GM12878 (cell line): ENCODE measurements at regions not wholly inside any gene's neighbourhood (a gene's known extent, or its start where the extent isn't known, plus 50 kb on each side); places are given as distances from the start of the nearest gene placed in this dataset.

Experiments used
- ATAC-seq: fragments of 200-7000 bp; cut with Tn5 transposase; 3 replicates; pipeline ENCODE4 v1.9.1; 2020; ENCODE audit warnings: mild to moderate bottlenecking, moderate library complexity
- BruUV-seq: library from RNA; stranded (reverse); fragments of 400-500 nt; replicated peaks from 2 replicates; lab custom pipeline; 2021; lab: Mats Ljungman, UMichigan
- CTCF ChIA-PET: fragments of 300-600 bp; sonication (Branson Sonifier 250); formaldehyde crosslinking; extraction: SDS; loops from one replicate; lab custom pipeline; 2021; ENCODE audit warnings: inconsistent platforms; lab: Yijun Ruan, JAX
- POLR2A ChIA-PET: fragments of 350-600 bp; formaldehyde crosslinking; extraction: SDS; loops from one replicate; lab custom pipeline; 2021; ENCODE audit warnings: inconsistent platforms; lab: Charles Lee
- RAD21 ChIA-PET: fragments of 300-600 bp; sonication (Branson Sonifier 250); formaldehyde crosslinking; loops from one replicate; lab custom pipeline; 2023; ENCODE audit warnings: antibody characterized with exemption; ENCODE audit not compliant: unreplicated experiment; lab: Charles Lee
- SMC1A ChIA-PET: fragments of 300-600 bp; sonication (Branson Sonifier 250); formaldehyde crosslinking; loops from one replicate; lab custom pipeline; 2023; ENCODE audit not compliant: unreplicated experiment, uncharacterized antibody; lab: Charles Lee
- DNase-seq: peaks from one replicate; pipeline ENCODE4 v3.0.0-alpha.2; 2011; ENCODE audit warnings: low read depth, low spot score
- FAIRE-seq: peaks from 3 replicates; lab custom pipeline; 2011; peaks lifted over from hg19 to GRCh38; lab: Jason Lieb, UNC
- H2AFZ ChIP-seq: 2 replicates; pipeline ENCODE4 v1.6.0; 2011; ENCODE audit warnings: low read depth, low read length, control low read depth; ENCODE audit not compliant: control insufficient read depth
- H3K27ac ChIP-seq: 2 replicates; pipeline ENCODE4 v1.5.1; 2011; ENCODE audit warnings: control low read depth; ENCODE audit not compliant: control insufficient read depth, insufficient read depth
- H3K27me3 ChIP-seq, 2 experiments: replicated peaks in 1 of 2; 2 replicates each; pipeline versions ENCODE4 v1.6.0 to v1.6.1; 2011; ENCODE audit warnings: low read length in 1 of 2; ENCODE audit not compliant: control insufficient read depth in 2 of 2, insufficient read depth in 2 of 2
- H3K36me3 ChIP-seq, 2 experiments: 2 replicates each; pipeline ENCODE4 v1.5.1; 2011; ENCODE audit warnings: low read length in 1 of 2; ENCODE audit not compliant: control insufficient read depth in 2 of 2, insufficient read depth in 2 of 2
- H3K4me1 ChIP-seq: 2 replicates; pipeline ENCODE4 v1.6.1; 2011; ENCODE audit warnings: mild to moderate bottlenecking, low read length, moderate library complexity, mixed read lengths; ENCODE audit not compliant: control insufficient read depth, insufficient read depth
- H3K4me2 ChIP-seq: 2 replicates; pipeline ENCODE4 v1.6.0; 2011; ENCODE audit warnings: control low read depth; ENCODE audit not compliant: control insufficient read depth, insufficient read depth
- H3K4me3 ChIP-seq: fragments of 200-600 bp; sonication (generic); 2 replicates; pipeline ENCODE4 v1.5.1; 2016
- H3K79me2 ChIP-seq: 2 replicates; pipeline ENCODE4 v1.6.0; 2011; ENCODE audit warnings: low read length; ENCODE audit not compliant: control insufficient read depth, insufficient read depth
- H3K9ac ChIP-seq: 2 replicates; pipeline ENCODE4 v1.8.0; 2011; ENCODE audit warnings: low read length, control low read depth, mixed read lengths; ENCODE audit not compliant: control insufficient read depth, insufficient read depth
- H3K9me3 ChIP-seq: replicated peaks from 3 replicates; pipeline ENCODE4 v1.5.1; 2011; ENCODE audit warnings: mild to moderate bottlenecking, low read length; ENCODE audit not compliant: control insufficient read depth, insufficient read depth
- H4K20me1 ChIP-seq: 2 replicates; pipeline ENCODE4 v1.6.0; 2011; ENCODE audit not compliant: control insufficient read depth, insufficient read depth
- CEBPB ChIP-seq, 2 experiments: fragments of 150-350 bp in 1 of 2; IDR thresholded peaks; 2 replicates each; pipeline ENCODE4 v1.6.1; 2012 to 2014; ENCODE audit warnings: low read depth in 2 of 2, low read length in 2 of 2, borderline replicate concordance in 1 of 2, inconsistent platforms in 1 of 2
- EGR1 ChIP-seq, 2 experiments: IDR thresholded peaks; 1 replicate in 1 of 2; 2 replicates in 1 of 2; pipeline ENCODE4 v1.6.1; 2011 to 2012; ENCODE audit warnings: low read depth in 2 of 2, low read length in 2 of 2, borderline replicate concordance in 1 of 2, mild to moderate bottlenecking in 1 of 2, moderate library complexity in 1 of 2
- GABPA ChIP-seq: IDR thresholded peaks from 2 replicates; pipeline ENCODE4 v1.6.1; 2014; ENCODE audit warnings: antibody characterized with exemption, low read depth, mild to moderate bottlenecking, inconsistent platforms
- IKZF2 ChIP-seq, 2 experiments: fragments of 450-650 bp; IDR thresholded peaks; 2 replicates each; pipeline ENCODE4 v1.6.1; 2017; ENCODE audit warnings: mild to moderate bottlenecking in 2 of 2, moderate library complexity in 2 of 2
- KAT2A ChIP-seq: conservative IDR thresholded peaks from 2 replicates; pipeline ENCODE4 v1.6.1; 2011; ENCODE audit warnings: low read depth, low read length; ENCODE audit not compliant: control insufficient read depth
- KDM1A ChIP-seq: fragments of 200-600 bp; sonication (generic); IDR thresholded peaks from 2 replicates; pipeline ENCODE4 v1.6.1; 2016; ENCODE audit warnings: borderline replicate concordance
- POU2F2 ChIP-seq: IDR thresholded peaks from 3 replicates; pipeline ENCODE4 v1.6.1; 2011; ENCODE audit warnings: low read depth, mild to moderate bottlenecking, low read length, borderline replicate concordance
- RELA ChIP-seq: fragments of 450-650 bp; IDR thresholded peaks from 2 replicates; pipeline ENCODE4 v1.8.0; 2014; ENCODE audit warnings: borderline replicate concordance; ENCODE audit not compliant: partially characterized antibody
- SMC3 ChIP-seq: IDR thresholded peaks from 2 replicates; pipeline ENCODE4 v1.6.1; 2011; ENCODE audit warnings: low read length, improper control_type of control experiment, borderline replicate concordance
- SPI1 ChIP-seq: IDR thresholded peaks from 2 replicates; pipeline ENCODE4 v1.6.1; 2011; ENCODE audit warnings: low read depth, mild to moderate bottlenecking, low read length, moderate library complexity, borderline replicate concordance; ENCODE audit not compliant: insufficient read depth
- SREBF2 ChIP-seq: IDR thresholded peaks from 2 replicates; pipeline ENCODE4 v1.6.1; 2012; ENCODE audit warnings: mild to moderate bottlenecking, low read length
- TBL1XR1 ChIP-seq: IDR thresholded peaks from 2 replicates; pipeline ENCODE4 v1.6.1; 2012; ENCODE audit warnings: low read depth, low read length, improper control_type of control experiment
- TCF7 ChIP-seq: IDR thresholded peaks from 2 replicates; pipeline ENCODE4 v1.6.1; 2014; ENCODE audit warnings: antibody characterized with exemption, borderline replicate concordance
- USF2 ChIP-seq: IDR thresholded peaks from 2 replicates; pipeline ENCODE4 v1.6.1; 2011; ENCODE audit warnings: low read depth, low read length, improper control_type of control experiment, borderline replicate concordance
- YBX1 ChIP-seq: fragments of 450-650 bp; IDR thresholded peaks from 2 replicates; pipeline ENCODE4 v1.6.1; 2016; ENCODE audit warnings: antibody characterized with exemption
- ZZZ3 ChIP-seq: IDR thresholded peaks from 2 replicates; pipeline ENCODE4 v1.6.1; 2011; ENCODE audit warnings: low read depth; ENCODE audit not compliant: control insufficient read depth, insufficient read length
- WGBS: methylation state at CpG from one replicate; pipeline ENCODE4 v1.1.6; 2016; ENCODE audit warnings: low lambda C conversion rate; ENCODE audit not compliant: insufficient replicate concordance, insufficient coverage; ENCODE audit errors: missing lambda C conversion rate; 5-methylcytosine and 5-hydroxymethylcytosine counted together
- in situ Hi-C: fragments of 300-500 bp; cut with MboI; formaldehyde crosslinking; loops from 9 replicates; pipeline ENCODE4 v1.14.3; 2018; ENCODE audit warnings: mixed read lengths
- intact Hi-C: fragments of 100-400 bp; cut with micrococcal nuclease; formaldehyde crosslinking; loops from one replicate; pipeline ENCODE4 v1.14.2; 2022; ENCODE audit not compliant: unreplicated experiment
- TF ChIP-seq, protein P1 (sequence below): fragments of 450-650 bp; formaldehyde crosslinking; IDR thresholded peaks from 2 replicates; pipeline ENCODE4 v1.4.0; 2020; ENCODE audit warnings: mild to moderate bottlenecking, moderate library complexity
- TF ChIP-seq, protein P2 (sequence below): fragments of 450-650 bp; IDR thresholded peaks from 2 replicates; pipeline ENCODE4 v1.6.1; 2018; ENCODE audit warnings: mild to moderate bottlenecking, low read depth, moderate library complexity; ENCODE audit not compliant: partially characterized antibody

DNA sequence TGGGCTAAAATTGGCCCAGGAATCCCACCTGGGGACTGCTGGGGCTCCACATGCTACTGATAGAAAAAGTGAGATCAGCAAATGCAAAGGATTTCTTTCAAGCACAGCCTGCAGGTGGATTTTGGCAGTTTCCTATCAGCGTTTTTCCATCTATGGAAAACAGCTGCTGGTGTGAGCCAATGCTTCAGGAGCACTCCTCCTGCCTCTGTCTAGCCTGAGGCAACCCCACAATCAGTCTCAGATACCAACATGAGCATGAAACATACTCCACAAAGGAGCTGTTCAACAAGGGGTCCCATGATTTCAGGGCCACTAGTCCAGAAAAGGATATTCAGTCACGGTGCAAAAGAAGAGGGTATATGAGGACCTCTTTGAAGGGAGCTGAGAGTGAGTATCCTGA is 311.5 kb upstream of the THBS1 start:
- Histone ChIP-seq H3K4me1 (no peaks in the 10 kb centered on the region), H2AFZ (no peak overlapping the region), H3K27ac (no peak overlapping the region), H3K79me2 (no peaks in the 10 kb centered on the region), H3K4me3 (no peak overlapping the region), H3K27me3 (no peaks in the 10 kb centered on the region), H3K9me3 (no peaks in the 10 kb centered on the region), H3K9ac (no peak overlapping the region), H4K20me1 (no peaks in the 10 kb centered on the region), H3K36me3 (no peaks in the 10 kb centered on the region), H3K4me2 (no peak overlapping the region)
- RAD21 ChIA-PET, result no interaction called here
- in situ Hi-C loops, result no loop called here
- BruUV-seq, result no TSS peak
- TF ChIP-seq, protein P1, sequence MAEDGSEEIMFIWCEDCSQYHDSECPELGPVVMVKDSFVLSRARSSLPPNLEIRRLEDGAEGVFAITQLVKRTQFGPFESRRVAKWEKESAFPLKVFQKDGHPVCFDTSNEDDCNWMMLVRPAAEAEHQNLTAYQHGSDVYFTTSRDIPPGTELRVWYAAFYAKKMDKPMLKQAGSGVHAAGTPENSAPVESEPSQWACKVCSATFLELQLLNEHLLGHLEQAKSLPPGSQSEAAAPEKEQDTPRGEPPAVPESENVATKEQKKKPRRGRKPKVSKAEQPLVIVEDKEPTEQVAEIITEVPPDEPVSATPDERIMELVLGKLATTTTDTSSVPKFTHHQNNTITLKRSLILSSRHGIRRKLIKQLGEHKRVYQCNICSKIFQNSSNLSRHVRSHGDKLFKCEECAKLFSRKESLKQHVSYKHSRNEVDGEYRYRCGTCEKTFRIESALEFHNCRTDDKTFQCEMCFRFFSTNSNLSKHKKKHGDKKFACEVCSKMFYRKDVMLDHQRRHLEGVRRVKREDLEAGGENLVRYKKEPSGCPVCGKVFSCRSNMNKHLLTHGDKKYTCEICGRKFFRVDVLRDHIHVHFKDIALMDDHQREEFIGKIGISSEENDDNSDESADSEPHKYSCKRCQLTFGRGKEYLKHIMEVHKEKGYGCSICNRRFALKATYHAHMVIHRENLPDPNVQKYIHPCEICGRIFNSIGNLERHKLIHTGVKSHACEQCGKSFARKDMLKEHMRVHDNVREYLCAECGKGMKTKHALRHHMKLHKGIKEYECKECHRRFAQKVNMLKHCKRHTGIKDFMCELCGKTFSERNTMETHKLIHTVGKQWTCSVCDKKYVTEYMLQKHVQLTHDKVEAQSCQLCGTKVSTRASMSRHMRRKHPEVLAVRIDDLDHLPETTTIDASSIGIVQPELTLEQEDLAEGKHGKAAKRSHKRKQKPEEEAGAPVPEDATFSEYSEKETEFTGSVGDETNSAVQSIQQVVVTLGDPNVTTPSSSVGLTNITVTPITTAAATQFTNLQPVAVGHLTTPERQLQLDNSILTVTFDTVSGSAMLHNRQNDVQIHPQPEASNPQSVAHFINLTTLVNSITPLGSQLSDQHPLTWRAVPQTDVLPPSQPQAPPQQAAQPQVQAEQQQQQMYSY (CRISPR knock-in tag), result no peak
- no peak for TF ChIP-seq GABPA
- no peak for TF ChIP-seq TCF7
- TF ChIP-seq SPI1, result no peak
- TF ChIP-seq USF2, result no peak
- TF ChIP-seq YBX1, result no peak
- TF ChIP-seq RELA, result no peak
- no peak for TF ChIP-seq ZZZ3
- TF ChIP-seq, protein P2, sequence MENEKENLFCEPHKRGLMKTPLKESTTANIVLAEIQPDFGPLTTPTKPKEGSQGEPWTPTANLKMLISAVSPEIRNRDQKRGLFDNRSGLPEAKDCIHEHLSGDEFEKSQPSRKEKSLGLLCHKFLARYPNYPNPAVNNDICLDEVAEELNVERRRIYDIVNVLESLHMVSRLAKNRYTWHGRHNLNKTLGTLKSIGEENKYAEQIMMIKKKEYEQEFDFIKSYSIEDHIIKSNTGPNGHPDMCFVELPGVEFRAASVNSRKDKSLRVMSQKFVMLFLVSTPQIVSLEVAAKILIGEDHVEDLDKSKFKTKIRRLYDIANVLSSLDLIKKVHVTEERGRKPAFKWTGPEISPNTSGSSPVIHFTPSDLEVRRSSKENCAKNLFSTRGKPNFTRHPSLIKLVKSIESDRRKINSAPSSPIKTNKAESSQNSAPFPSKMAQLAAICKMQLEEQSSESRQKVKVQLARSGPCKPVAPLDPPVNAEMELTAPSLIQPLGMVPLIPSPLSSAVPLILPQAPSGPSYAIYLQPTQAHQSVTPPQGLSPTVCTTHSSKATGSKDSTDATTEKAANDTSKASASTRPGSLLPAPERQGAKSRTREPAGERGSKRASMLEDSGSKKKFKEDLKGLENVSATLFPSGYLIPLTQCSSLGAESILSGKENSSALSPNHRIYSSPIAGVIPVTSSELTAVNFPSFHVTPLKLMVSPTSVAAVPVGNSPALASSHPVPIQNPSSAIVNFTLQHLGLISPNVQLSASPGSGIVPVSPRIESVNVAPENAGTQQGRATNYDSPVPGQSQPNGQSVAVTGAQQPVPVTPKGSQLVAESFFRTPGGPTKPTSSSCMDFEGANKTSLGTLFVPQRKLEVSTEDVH, result no peak
- no peak for TF ChIP-seq SREBF2
- TF ChIP-seq TBL1XR1, result no peak
- no peak for TF ChIP-seq IKZF2 (IDR thresholded peaks at IDR 0.05)
- TF ChIP-seq KAT2A, result no peak
- TF ChIP-seq CEBPB (IDR thresholded peaks at IDR 0.05; ENCODE audit: borderline replicate concordance in 1 of 2, low read depth in 2 of 2, low read length in 2 of 2), result no peak
- no peak for TF ChIP-seq KDM1A
- no peak for TF ChIP-seq EGR1 (IDR thresholded peaks at IDR 0.05; ENCODE audit: borderline replicate concordance in 1 of 2, low read depth in 2 of 2, low read length in 2 of 2)
- TF ChIP-seq SMC3, result no peak
- no peak for TF ChIP-seq POU2F2
- SMC1A ChIA-PET, result no interaction called here
- DNase-seq (no peak), ATAC-seq (no peak), FAIRE-seq (no peak)
- CTCF ChIA-PET, result no interaction called here
- intact Hi-C loops, result no loop called here
- POLR2A ChIA-PET, result no interaction called here
- WGBS, result 0% methylated on average over 2 of the region's 2 CpGs
